OCI-M2 (cell line): ENCODE measurements at regions not wholly inside any gene's neighbourhood (a gene's known extent, or its start where the extent isn't known, plus 50 kb on each side); places are given as distances from the start of the nearest gene placed in this dataset.

ENCODE experiments used
- DNase-seq: peaks from one replicate; lab custom pipeline; 2025; ENCODE audit not compliant: unreplicated experiment; lab: John Stamatoyannopoulos, UW

GRCh38 chr5:30620481-30621085 lies 572.9 kb upstream of the CDH6 start:
- no peak for DNase-seq

DNA sequence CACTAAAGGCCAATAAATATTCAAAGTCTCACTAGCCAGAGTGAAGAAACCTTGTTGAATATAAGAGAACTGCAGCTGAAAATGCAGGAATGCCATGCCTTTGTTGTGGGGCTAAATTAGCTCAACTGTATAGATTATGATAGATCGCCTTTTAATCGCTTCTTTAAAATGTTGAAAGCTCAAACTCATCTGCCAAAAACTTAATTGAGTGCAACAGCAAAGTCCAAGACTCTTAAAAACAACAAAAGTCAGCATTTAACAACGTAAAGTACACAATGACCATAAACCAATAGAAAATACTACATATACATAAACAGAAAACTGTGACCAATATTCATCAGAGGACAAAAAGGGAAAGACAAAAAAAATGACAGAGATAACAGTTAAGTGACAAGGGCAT lies 585.0 kb upstream of the CDH6 start:
- no peak for DNase-seq

DNA sequence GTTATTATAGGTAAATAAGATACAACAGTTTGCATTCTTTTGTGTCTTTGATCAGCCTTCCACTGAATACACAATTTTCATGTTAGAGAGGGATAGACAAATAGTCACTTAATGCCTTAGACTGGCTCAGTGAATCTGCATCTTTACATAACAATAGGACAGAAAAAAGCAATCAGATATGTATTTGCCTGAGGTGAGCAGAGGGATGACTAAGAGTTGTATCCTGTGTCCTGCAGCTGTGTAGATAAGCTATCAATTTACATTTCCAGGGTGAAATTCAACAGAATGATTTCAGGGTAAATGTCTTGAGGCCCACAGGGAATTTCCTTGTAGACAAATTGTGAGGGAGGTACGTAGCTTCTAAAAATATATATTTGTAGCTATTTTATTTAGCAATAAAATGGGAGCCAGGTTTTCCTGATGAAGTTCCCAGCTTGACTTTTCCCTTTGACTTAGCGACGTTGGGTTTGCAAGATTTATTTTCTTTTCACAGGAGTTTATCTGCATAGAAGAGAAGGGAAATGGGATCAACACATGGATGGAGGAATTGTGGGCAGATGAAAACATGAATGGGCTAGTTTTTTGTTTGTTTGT lies 586.1 kb upstream of the CDH6 start:
- no peak for DNase-seq

DNA sequence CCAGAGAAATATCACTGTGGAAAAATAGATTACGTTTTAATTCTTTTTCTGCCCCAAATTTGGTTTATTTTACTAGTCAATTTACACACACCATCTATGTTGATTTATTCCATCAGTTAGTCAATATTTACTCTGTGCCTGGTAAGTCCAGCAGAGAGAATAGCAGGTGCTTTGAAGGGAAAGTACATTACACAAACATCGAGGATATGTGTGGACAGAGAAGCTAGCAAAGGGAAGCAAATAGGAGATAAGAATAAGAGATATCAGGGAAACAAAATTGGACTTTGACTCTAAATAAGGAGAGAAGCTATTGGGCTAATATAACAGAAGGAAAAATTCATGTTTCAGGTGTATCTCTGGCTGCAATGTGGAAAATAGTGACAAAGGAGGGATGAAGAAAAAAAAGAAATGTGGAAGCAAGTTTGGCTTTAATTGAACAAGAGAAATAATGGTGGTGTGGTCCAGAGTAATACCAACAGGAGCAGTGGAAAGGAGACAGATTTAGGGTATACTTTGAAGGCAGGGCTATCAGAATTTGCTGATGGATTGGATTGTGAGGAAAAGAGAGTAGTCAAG lies 587.7 kb upstream of the CDH6 start:
- no peak for DNase-seq

- DNase-seq = no peak
Measured at GRCh38 chr5:30604648-30605262, 588.7 kb upstream of the CDH6 start.

DNA sequence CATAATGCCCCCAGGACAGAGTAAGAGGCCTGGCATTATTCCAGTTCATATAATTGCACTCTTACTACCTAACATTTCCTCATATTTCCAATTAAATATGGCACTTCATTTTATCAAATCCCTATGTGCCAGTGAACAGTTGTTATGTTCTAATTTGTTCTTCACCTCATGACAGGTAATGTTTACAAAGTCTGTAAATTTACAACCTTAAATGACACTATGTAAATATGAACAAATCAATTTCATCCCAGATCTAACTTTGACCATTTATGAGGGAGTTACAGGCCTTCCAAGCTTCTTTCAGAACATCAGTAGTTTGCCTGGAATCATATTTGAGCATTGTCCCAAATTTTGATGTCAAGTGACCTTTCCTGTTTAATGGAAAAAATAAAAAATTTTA lies 592.6 kb upstream of the CDH6 start:
- DNase-seq = no peak

- no peak for DNase-seq
Measured at GRCh38 chr5:30596495-30597064, 596.9 kb upstream of the CDH6 start.

GRCh38 chr5:30594331-30594730 lies 599.2 kb upstream of the CDH6 start:
- DNase-seq = no peak

- no peak for DNase-seq
Measured at GRCh38 chr5:30592833-30593232, 600.7 kb upstream of the CDH6 start.

DNA sequence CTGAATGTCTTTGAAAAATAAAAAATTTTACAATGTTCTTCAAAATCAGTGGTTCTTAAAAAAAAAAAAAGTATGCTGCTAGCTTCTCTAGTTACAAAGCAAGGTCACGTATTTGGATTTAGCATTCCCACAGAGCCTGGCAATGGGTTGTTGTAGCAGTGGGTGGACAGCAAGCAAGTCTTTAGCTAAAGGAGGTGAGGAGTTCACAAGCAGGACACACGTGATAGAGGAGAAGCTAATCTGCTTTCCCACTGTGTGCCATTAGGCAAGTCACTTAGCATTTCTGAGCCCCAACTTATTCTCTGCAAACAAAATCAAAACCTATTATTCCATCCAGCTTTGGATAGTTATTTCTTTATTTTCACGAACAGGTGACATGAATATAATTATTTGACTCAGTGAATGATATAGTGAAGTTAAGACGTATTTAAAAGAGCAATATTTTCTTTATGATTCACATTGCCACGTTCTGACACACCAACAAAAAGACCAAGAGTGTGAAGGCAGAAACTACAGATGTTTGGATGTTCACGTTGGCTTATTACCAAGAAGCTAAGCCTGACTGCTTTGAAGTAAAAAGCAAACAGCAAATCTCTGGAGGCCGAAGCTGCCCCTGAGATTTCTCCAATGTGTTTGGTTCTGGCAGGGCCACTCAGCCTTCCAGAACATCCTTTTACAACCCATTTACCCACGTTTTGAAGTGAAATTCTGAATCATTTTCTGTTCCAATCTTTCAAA lies 612.1 kb upstream of the CDH6 start:
- no peak for DNase-seq

DNA sequence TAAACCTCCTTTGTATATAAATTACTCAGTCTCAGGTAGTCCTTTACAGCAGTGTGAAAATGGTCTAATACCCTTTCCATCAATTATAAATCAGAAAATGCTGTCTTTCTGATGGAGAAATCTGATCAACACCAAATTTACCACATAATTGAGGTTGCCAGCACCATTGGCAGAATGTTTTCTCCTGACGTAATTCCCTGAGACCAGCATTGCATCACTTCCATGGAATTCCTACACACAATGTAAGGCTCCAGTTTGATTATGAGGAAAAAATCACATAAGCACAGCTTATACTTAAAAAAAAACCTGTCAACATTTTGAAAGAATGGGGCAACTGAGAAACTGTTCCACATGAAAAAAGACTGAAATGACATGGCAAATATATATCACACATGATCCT lies 618.7 kb upstream of the CDH6 start:
- no peak for DNase-seq

DNA sequence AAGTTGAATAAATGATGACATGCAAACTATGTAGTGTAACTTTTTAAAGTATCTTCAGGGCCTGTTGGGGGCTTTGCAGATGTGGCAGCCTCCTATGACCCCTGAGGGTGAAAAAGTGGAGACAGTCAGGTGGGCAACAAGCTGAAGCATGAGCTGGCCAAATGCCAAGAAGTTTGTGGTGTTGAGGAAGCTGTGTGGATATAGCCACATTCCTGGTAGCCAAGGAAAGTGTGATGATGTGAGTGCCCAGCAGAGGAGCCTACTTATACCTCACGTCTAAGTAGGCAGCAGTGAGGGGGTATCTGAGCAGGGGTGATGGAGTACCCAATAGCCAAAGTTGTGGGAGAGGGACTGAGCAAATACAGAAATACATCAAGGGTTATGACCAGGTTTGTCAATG lies 621.2 kb upstream of the CDH6 start:
- no peak for DNase-seq

GRCh38 chr5:30561771-30562170 lies 631.7 kb upstream of the CDH6 start:
- no peak for DNase-seq

GRCh38 chr5:30551618-30552017 lies 641.9 kb upstream of the CDH6 start:
- no peak for DNase-seq

DNA sequence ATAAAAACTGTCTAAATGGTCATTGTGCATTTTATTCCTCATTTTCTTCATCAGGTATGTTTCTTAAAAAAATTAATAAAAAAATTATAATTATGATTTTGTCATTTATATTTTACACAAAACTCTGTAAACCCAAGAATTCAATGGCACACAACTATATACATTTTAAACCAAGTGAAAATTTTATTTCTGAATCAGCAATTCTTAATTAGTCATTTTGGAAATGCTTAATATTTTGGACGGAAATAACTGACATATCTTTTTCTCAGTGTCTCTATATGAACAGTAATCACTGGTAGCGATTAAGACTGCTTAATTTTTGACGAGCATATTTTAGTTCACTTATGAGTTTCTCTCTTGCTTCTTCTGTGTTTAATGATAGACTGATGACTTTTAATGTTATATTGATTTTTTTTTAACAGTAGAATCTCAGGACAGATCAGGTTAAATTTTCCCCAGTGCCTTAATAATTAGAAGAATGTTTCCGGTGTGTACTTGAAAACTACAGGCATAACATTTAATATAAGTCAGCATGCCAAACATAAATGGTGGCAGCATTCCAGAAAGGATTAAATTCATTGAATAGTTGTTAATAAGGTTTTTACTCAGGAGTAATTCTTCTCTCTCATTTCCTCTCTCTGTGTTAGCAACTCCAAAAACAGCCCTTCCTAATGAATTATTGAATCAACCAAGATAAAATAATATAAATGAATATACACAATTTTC lies 644.7 kb upstream of the CDH6 start:
- DNase-seq = no peak

DNA sequence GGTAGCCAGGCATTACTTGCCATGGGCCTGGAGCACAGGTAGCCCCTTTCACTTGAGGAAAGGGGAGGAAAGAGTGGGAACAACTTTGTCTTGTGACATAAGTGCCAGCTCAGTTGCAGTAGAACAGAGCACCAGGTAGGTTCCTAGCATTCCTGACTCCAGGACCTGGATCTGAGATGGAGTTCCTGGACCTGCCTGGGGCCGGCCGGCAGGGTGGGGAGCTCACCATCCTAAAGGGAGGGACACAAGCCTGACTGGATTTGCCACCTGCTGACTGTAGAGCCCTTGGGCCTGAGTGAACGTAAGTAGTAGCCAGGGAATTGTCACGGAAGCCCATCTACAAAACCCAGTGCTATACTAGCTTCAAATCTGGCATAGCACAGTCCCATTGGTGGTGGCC lies 653.3 kb upstream of the CDH6 start:
- no peak for DNase-seq

GRCh38 chr5:30539004-30539634 lies 654.4 kb upstream of the CDH6 start:
- no peak for DNase-seq

- no peak for DNase-seq
Measured at GRCh38 chr5:30525353-30525752, 668.1 kb upstream of the CDH6 start.

DNA sequence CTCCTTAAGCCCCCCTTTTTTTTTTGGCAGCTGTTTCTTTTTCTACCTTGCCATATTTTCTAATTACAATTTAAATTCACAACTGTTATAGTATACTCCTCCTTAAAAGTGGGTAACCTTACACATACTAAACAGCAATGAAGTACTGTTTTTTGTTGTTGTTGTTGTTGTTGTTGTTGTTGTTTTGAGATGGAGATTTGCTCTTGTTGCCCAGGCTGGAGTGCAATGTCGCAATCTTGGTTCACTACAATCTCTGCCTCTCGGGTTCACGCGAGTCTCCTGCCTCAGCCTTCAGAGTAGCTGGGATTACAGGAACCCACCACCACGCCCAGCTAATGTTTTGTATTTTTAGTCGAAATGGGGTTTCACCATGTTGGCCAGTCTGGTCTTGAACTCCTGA lies 669.1 kb upstream of the CDH6 start:
- no peak for DNase-seq

GRCh38 chr5:30523061-30523460 lies 670.4 kb upstream of the CDH6 start:
- no peak for DNase-seq
